SU-DHL-6 (cell line): ENCODE measurements at regions not wholly inside any gene's neighbourhood (a gene's known extent, or its start where the extent isn't known, plus 50 kb on each side); places are given as distances from the start of the nearest gene placed in this dataset.

ENCODE experiments used
- H2AFZ ChIP-seq: fragments of 200-600 bp; sonication (generic); 2 replicates; pipeline ENCODE4 v1.6.1; 2014; ENCODE audit warnings: low read depth, mild to moderate bottlenecking, moderate library complexity, mixed read lengths, antibody characterized with exemption, low read length; ENCODE audit not compliant: severe bottlenecking
- H3F3A ChIP-seq: fragments of 200-600 bp; shearing (Covaris generic); 2 replicates; pipeline ENCODE4 v1.6.0; 2016; ENCODE audit warnings: antibody characterized with exemption, mild to moderate bottlenecking; ENCODE audit not compliant: insufficient read depth
- H3K27ac ChIP-seq: fragments of 200-600 bp; sonication (generic); 2 replicates; pipeline ENCODE4 v1.5.1; 2016; ENCODE audit warnings: low read depth, mild to moderate bottlenecking, low read length, moderate library complexity, mixed read lengths
- H3K27me3 ChIP-seq: fragments of 200-600 bp; sonication (generic), shearing (Covaris generic); 2 replicates; pipeline ENCODE4 v1.6.0; 2014; ENCODE audit warnings: mild to moderate bottlenecking, low read length
- H3K36me3 ChIP-seq: fragments of 200-600 bp; sonication (generic); 2 replicates; pipeline ENCODE4 v1.6.1; 2014; ENCODE audit warnings: mild to moderate bottlenecking, low read length, mixed read lengths
- H3K4me2 ChIP-seq: fragments of 300-600, 200-600 bp; shearing (Covaris generic), sonication (generic); 2 replicates; pipeline ENCODE4 v1.6.0; 2014; ENCODE audit warnings: low read length, low read depth, mild to moderate bottlenecking; ENCODE audit not compliant: poor library complexity, severe bottlenecking
- H3K4me3 ChIP-seq: fragments of 200-600 bp; sonication (generic); 2 replicates; pipeline ENCODE4 v1.5.1; 2014; ENCODE audit warnings: antibody characterized with exemption, low read length, mild to moderate bottlenecking, mixed read lengths; ENCODE audit not compliant: insufficient read depth, poor library complexity, severe bottlenecking
- H3K79me2 ChIP-seq: fragments of 200-600 bp; sonication (generic); 2 replicates; pipeline ENCODE4 v1.6.1; 2014; ENCODE audit warnings: mild to moderate bottlenecking, low read length, moderate library complexity; ENCODE audit not compliant: insufficient read depth
- H3K9ac ChIP-seq: fragments of 200-600 bp; sonication (generic); 2 replicates; pipeline ENCODE4 v1.7.0; 2014; ENCODE audit warnings: mild to moderate bottlenecking, low read length
- H3K9me2 ChIP-seq: fragments of 200-600 bp; sonication (generic); replicated peaks from 2 replicates; pipeline ENCODE4 v1.6.1; 2014; ENCODE audit warnings: low read length; ENCODE audit not compliant: insufficient read depth
- H3K9me3 ChIP-seq: fragments of 200-600 bp; sonication (generic); 2 replicates; pipeline ENCODE4 v1.6.1; 2014; ENCODE audit warnings: low read length, mixed read lengths; ENCODE audit not compliant: insufficient read depth
- H4K20me1 ChIP-seq: fragments of 200-600 bp; sonication (generic); 2 replicates; pipeline ENCODE4 v1.6.1; 2014; ENCODE audit warnings: low read depth, mild to moderate bottlenecking, antibody characterized with exemption, low read length, moderate library complexity, mixed read lengths
- CTCF ChIP-seq: fragments of 200-600 bp; sonication (generic); IDR thresholded peaks from one replicate; pipeline ENCODE4 v1.5.1; 2017; ENCODE audit warnings: antibody characterized with exemption, mild to moderate bottlenecking, low read length, moderate library complexity; ENCODE audit not compliant: insufficient read depth, poor library complexity, severe bottlenecking
- EZH2phosphoT487 ChIP-seq: fragments of 200-600 bp; sonication (generic), shearing (Covaris generic); conservative IDR thresholded peaks from 2 replicates; pipeline ENCODE4 v1.6.1; 2018; ENCODE audit warnings: mild to moderate bottlenecking, antibody characterized with exemption, low read length, moderate library complexity, mixed read lengths

GRCh38 chr5:60485361-60485760 is 214.6 kb downstream of the DEPDC1B start:
- Histone ChIP-seq H3K9me2 (no peaks in the 10 kb centered on the region), H3K4me2 (no peak overlapping the region), H3F3A (no peaks in the 10 kb centered on the region), H3K4me3 (no peak overlapping the region), H3K9ac (no peak overlapping the region), H3K79me2 (no peaks in the 10 kb centered on the region), H3K27ac (no peak overlapping the region), H2AFZ (no peak overlapping the region), H3K27me3 (no peaks in the 10 kb centered on the region), H3K9me3 (no peaks in the 10 kb centered on the region), H3K36me3 (no peaks in the 10 kb centered on the region), H4K20me1 (no peaks in the 10 kb centered on the region)
- TF ChIP-seq EZH2phosphoT487, result no peak
- no peak for TF ChIP-seq CTCF

DNA sequence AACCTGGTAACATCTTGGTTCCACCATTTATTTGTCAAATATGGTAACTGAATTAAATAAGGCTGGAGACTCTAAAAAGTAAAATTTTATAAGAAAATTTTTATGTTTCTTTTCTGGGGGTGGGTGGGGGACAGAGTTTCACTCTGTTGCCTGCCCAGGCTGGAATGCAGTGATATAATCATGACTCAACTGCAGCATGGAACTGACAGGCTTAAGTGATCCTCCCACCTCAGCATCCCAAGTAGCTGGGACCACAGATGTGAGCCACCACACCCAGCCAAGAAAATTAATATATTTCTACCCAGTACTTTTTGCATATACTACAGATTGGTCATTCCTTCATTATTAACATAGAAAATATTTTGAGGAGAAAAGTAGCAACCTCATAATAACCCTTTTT is 216.9 kb downstream of the DEPDC1B start:
- Histone ChIP-seq H3K36me3 (no peaks in the 10 kb centered on the region), H3K27me3 (no peaks in the 10 kb centered on the region), H4K20me1 (no peaks in the 10 kb centered on the region), H3K9ac (no peak overlapping the region), H3K9me3 (no peaks in the 10 kb centered on the region), H2AFZ (no peak overlapping the region), H3K4me2 (no peak overlapping the region), H3F3A (no peaks in the 10 kb centered on the region), H3K9me2 (no peaks in the 10 kb centered on the region), H3K27ac (no peak overlapping the region), H3K4me3 (no peak overlapping the region), H3K79me2 (no peaks in the 10 kb centered on the region)
- TF ChIP-seq CTCF (no peak), EZH2phosphoT487 (no peak)

DNA sequence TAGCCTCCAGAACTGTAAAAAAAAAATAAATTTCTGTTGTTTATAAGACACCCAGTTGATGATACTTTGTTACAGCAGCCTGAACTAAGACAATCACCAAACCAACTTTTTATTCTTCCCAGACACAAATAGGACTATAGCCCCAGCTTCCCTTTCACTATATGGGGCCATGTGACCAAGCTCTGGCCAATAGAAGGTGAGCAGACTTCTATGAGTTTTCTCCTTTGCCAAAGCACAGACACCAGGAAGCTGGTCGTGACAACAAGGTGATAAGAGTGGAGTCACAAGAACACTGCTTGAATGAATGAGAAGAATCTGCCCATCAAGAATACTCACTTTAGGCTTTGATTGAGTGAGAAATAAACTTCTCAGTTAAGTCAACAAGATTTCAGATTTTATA is 217.7 kb downstream of the DEPDC1B start:
- H3K27ac ChIP-seq, result no peak overlapping the region
- H3K27me3 ChIP-seq, result no peaks in the 10 kb centered on the region
- no peak for TF ChIP-seq CTCF
- TF ChIP-seq EZH2phosphoT487, result no peak
- H3K36me3 ChIP-seq, result no peaks in the 10 kb centered on the region
- no peaks in the 10 kb centered on the region for H3K9me3 ChIP-seq
- no peaks in the 10 kb centered on the region for H3K79me2 ChIP-seq
- no peak overlapping the region for H3K4me2 ChIP-seq
- no peak overlapping the region for H2AFZ ChIP-seq
- H3K9ac ChIP-seq, result no peak overlapping the region
- no peaks in the 10 kb centered on the region for H3F3A ChIP-seq
- H3K4me3 ChIP-seq, result no peak overlapping the region
- no peaks in the 10 kb centered on the region for H3K9me2 ChIP-seq
- no peaks in the 10 kb centered on the region for H4K20me1 ChIP-seq

DNA sequence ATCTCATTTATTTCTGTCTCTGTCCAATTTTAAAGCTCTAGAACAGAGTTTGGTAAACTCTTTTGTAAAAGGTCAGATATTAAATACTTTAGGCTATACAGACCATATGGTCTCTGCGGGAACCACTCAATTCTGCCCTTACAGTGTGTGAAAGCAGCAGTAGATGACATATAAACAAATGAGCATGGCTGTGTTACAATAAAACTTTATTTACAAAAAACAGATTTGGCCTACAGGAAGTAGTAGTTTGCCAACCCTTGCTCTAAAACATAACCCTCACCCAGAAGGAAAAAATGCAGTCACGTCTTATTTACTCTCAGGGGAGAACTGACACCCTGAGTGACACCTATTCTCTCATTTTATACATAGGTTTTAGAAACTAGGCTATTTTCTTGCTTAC is 220.4 kb downstream of the DEPDC1B start:
- Histone ChIP-seq H3K9me2 (no peaks in the 10 kb centered on the region), H3K4me2 (no peak overlapping the region), H3K9ac (no peak overlapping the region), H3K79me2 (no peaks in the 10 kb centered on the region), H3K27me3 (no peaks in the 10 kb centered on the region), H3K4me3 (no peak overlapping the region), H3F3A (no peaks in the 10 kb centered on the region), H2AFZ (no peak overlapping the region), H3K36me3 (no peaks in the 10 kb centered on the region), H3K9me3 (no peaks in the 10 kb centered on the region), H4K20me1 (no peaks in the 10 kb centered on the region), H3K27ac (no peak overlapping the region)
- TF ChIP-seq CTCF (no peak), EZH2phosphoT487 (no peak)
